H9 (cell line): ENCODE measurements at regions not wholly inside any gene's neighbourhood (a gene's known extent, or its start where the extent isn't known, plus 50 kb on each side); places are given as distances from the start of the nearest gene placed in this dataset.

ENCODE experiments used
- DNase-seq: peaks from one replicate; pipeline ENCODE4 v3.0.0-alpha.2; 2017
- H2AFZ ChIP-seq: one replicate; pipeline ENCODE4 v1.6.1; 2013; ENCODE audit warnings: mild to moderate bottlenecking, low read length, control low read depth, moderate library complexity
- H2AK5ac ChIP-seq: 2 replicates; pipeline ENCODE4 v1.6.1; 2013; ENCODE audit warnings: low read length, control low read depth, mixed read lengths; ENCODE audit not compliant: insufficient read length
- H2BK120ac ChIP-seq: one replicate; pipeline ENCODE4 v1.6.1; 2013; ENCODE audit warnings: low read depth, mild to moderate bottlenecking, low read length, control low read depth, inconsistent platforms; ENCODE audit not compliant: poor library complexity, severe bottlenecking
- H2BK12ac ChIP-seq: 2 replicates; pipeline ENCODE4 v1.6.1; 2013; ENCODE audit warnings: low read length, control low read depth, mixed read lengths, low read depth; ENCODE audit not compliant: insufficient read length
- H2BK15ac ChIP-seq: 2 replicates; pipeline ENCODE4 v1.6.1; 2013; ENCODE audit warnings: low read depth, low read length, control low read depth
- H2BK20ac ChIP-seq: one replicate; pipeline ENCODE4 v1.6.1; 2013; ENCODE audit warnings: low read depth, mild to moderate bottlenecking, low read length, control low read depth, inconsistent platforms; ENCODE audit not compliant: poor library complexity, severe bottlenecking
- H2BK5ac ChIP-seq: 2 replicates; pipeline ENCODE4 v1.6.1; 2013; ENCODE audit warnings: low read length, control low read depth, mixed read lengths; ENCODE audit not compliant: insufficient read length
- H3K14ac ChIP-seq: 2 replicates; pipeline ENCODE4 v1.6.1; 2013; ENCODE audit warnings: low read length, control low read depth; ENCODE audit not compliant: insufficient read depth
- H3K18ac ChIP-seq: 2 replicates; pipeline ENCODE4 v1.6.1; 2013; ENCODE audit warnings: low read depth, mild to moderate bottlenecking, mixed read lengths, low read length, control low read depth; ENCODE audit not compliant: insufficient read length
- H3K23ac ChIP-seq: 2 replicates; pipeline ENCODE4 v1.6.1; 2013; ENCODE audit warnings: low read length, control low read depth, mixed read lengths, low read depth; ENCODE audit not compliant: insufficient read length
- H3K23me2 ChIP-seq: 2 replicates; pipeline ENCODE4 v1.6.1; 2013; ENCODE audit warnings: low read depth, mild to moderate bottlenecking, mixed read lengths, low read length, control low read depth; ENCODE audit not compliant: insufficient read length, poor library complexity, severe bottlenecking
- H3K27ac ChIP-seq: 2 replicates; pipeline ENCODE4 v1.5.1; 2013; ENCODE audit warnings: low read length, control low read depth, mixed read lengths, low read depth; ENCODE audit not compliant: insufficient read length
- H3K27me3 ChIP-seq: 2 replicates; pipeline ENCODE4 v1.6.1; 2013; ENCODE audit warnings: low read length, control low read depth, inconsistent platforms; ENCODE audit not compliant: insufficient read depth
- H3K4ac ChIP-seq: 2 replicates; pipeline ENCODE4 v1.6.1; 2013; ENCODE audit warnings: low read depth, mild to moderate bottlenecking, control low read depth, inconsistent platforms, low read length, moderate library complexity
- H3K4me1 ChIP-seq: 2 replicates; pipeline ENCODE4 v1.6.1; 2013; ENCODE audit warnings: low read length, control low read depth, inconsistent platforms; ENCODE audit not compliant: insufficient read depth
- H3K4me2 ChIP-seq: 2 replicates; pipeline ENCODE4 v1.6.1; 2013; ENCODE audit warnings: low read length, control low read depth, mixed read lengths; ENCODE audit not compliant: insufficient read length, insufficient read depth
- H3K56ac ChIP-seq: 2 replicates; pipeline ENCODE4 v1.6.1; 2013; ENCODE audit warnings: low read depth, mild to moderate bottlenecking, mixed read lengths, low read length, control low read depth; ENCODE audit not compliant: insufficient read length
- H3K79me1 ChIP-seq: 2 replicates; pipeline ENCODE4 v1.6.1; 2013; ENCODE audit warnings: low read depth, mild to moderate bottlenecking, moderate library complexity, low read length, control low read depth, inconsistent platforms; ENCODE audit not compliant: insufficient read depth, poor library complexity, severe bottlenecking
- H3K79me2 ChIP-seq: 2 replicates; pipeline ENCODE4 v1.6.1; 2013; ENCODE audit warnings: low read length, control low read depth, inconsistent platforms; ENCODE audit not compliant: insufficient read depth
- H3K9ac ChIP-seq: 2 replicates; pipeline ENCODE4 v1.6.1; 2013; ENCODE audit warnings: low read length, control low read depth, mixed read lengths; ENCODE audit not compliant: insufficient read length; ENCODE audit errors: extremely low read depth
- H3K9me3 ChIP-seq: one replicate; pipeline ENCODE4 v1.6.1; 2013; ENCODE audit warnings: low read depth, low read length, inconsistent platforms; ENCODE audit not compliant: control insufficient read depth
- H3T11ph ChIP-seq: one replicate; pipeline ENCODE4 v1.6.1; 2013; ENCODE audit warnings: mild to moderate bottlenecking, low read length, control low read depth, inconsistent platforms
- H4K20me1 ChIP-seq: one replicate; pipeline ENCODE4 v1.6.1; 2013; ENCODE audit not compliant: control insufficient read depth, insufficient read length, insufficient read depth
- H4K5ac ChIP-seq: 2 replicates; pipeline ENCODE4 v1.6.1; 2013; ENCODE audit warnings: low read depth, mild to moderate bottlenecking, mixed read lengths, low read length, control low read depth; ENCODE audit not compliant: insufficient read length
- H4K8ac ChIP-seq: replicated peaks from 2 replicates; pipeline ENCODE4 v1.6.1; 2013; ENCODE audit warnings: low read length, control low read depth, mixed read lengths, low read depth; ENCODE audit not compliant: insufficient read length
- H4K91ac ChIP-seq: 2 replicates; pipeline ENCODE4 v1.6.1; 2013; ENCODE audit warnings: low read depth, mild to moderate bottlenecking, moderate library complexity, mixed read lengths, low read length, control low read depth; ENCODE audit not compliant: insufficient read length
- H3K27ac Mint-ChIP-seq, 3 experiments: 2 replicates in 2 of 3; 3 replicates in 1 of 3; pipeline ENCODE4 v1.8.0; 2020 to 2021; ENCODE audit warnings: mixed read lengths in 3 of 3, mild to moderate bottlenecking in 1 of 3, moderate library complexity in 1 of 3
- H3K27me3 Mint-ChIP-seq: 2 replicates; pipeline ENCODE4 v1.8.0; 2021; ENCODE audit warnings: low read depth, mild to moderate bottlenecking, moderate library complexity, mixed read lengths
- H3K36me3 Mint-ChIP-seq, 3 experiments: 2 replicates in 2 of 3; 3 replicates in 1 of 3; pipeline ENCODE4 v1.8.0; 2020 to 2021; ENCODE audit warnings: low read depth in 3 of 3, mixed read lengths in 3 of 3; ENCODE audit not compliant: insufficient read depth in 1 of 3
- H3K4me1 Mint-ChIP-seq, 2 experiments: 2 replicates each; pipeline ENCODE4 v1.8.0; 2020; ENCODE audit warnings: mixed read lengths in 2 of 2
- H3K4me3 Mint-ChIP-seq, 2 experiments: 2 replicates in 1 of 2; 3 replicates in 1 of 2; pipeline ENCODE4 v1.8.0; 2020 to 2021; ENCODE audit warnings: mild to moderate bottlenecking in 2 of 2, mixed read lengths in 2 of 2, moderate library complexity in 1 of 2
- H3K9me3 Mint-ChIP-seq, 2 experiments: 2 replicates in 1 of 2; 3 replicates in 1 of 2; pipeline ENCODE4 v1.8.0; 2020; ENCODE audit warnings: mild to moderate bottlenecking in 2 of 2, mixed read lengths in 2 of 2, moderate library complexity in 1 of 2
- WGBS: extraction: QIAGEN DNeasy Blood & Tissue Kit; methylation state at CpG from one replicate; pipeline ENCODE4 v1.1.7; 2013; ENCODE audit warnings: missing lambda C conversion rate, low lambda C conversion rate, mixed read lengths; ENCODE audit not compliant: insufficient read length; ENCODE audit errors: extremely low coverage; 5-methylcytosine and 5-hydroxymethylcytosine counted together
- TF ChIP-seq, protein P1 (sequence below): fragments of 200-600 bp; sonication (generic); conservative IDR thresholded peaks from 3 replicates; pipeline ENCODE4 v1.8.0; 2021; ENCODE audit warnings: antibody characterized with exemption, mild to moderate bottlenecking

DNA sequence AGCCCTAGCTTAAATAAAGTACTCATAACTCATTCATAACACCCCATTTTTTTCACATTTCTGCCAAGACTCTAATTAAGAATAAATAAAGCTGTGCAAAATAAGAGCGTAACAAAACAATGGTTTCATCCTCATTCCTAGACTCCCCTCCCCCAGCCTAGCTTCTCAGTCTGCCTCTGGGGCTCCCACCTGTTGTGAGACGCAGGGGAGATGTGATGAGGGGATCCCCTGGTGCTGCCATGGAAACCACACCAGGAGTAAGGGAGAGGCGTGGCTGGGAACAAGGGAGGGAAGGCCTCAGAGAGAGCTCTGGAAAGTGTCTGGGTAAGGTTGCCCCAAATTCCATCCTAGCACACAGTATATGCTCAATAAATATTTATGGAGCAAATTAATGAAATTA is 93.3 kb upstream of the USP29 start:
- H4K20me1 ChIP-seq = no peaks in the 10 kb centered on the region
- no peak overlapping the region for H3K18ac ChIP-seq
- H2BK12ac ChIP-seq = no peak overlapping the region
- H3K79me2 ChIP-seq = no peaks in the 10 kb centered on the region
- no peaks in the 10 kb centered on the region for H3K79me1 ChIP-seq
- H3K4me2 ChIP-seq = no peak overlapping the region
- H4K8ac ChIP-seq = no peak overlapping the region
- H3K4me1 ChIP-seq = no peaks in the 10 kb centered on the region
- no peak overlapping the region for H2AFZ ChIP-seq
- H3K4me3 Mint-ChIP-seq = no peak overlapping the region
- peaks cover 93 to 95% of the 10 kb centered on the region in 2 experiments for H3K9me3 Mint-ChIP-seq
- H3K23me2 ChIP-seq = no peaks in the 10 kb centered on the region
- H2BK120ac ChIP-seq = no peak overlapping the region
- no peaks in the 10 kb centered on the region for H3K4me1 Mint-ChIP-seq
- no CpG with 5 or more reads among the region's 3 CpGs for WGBS
- H3K14ac ChIP-seq = no peak overlapping the region
- H3K36me3 Mint-ChIP-seq = peaks cover 6 to 42% (median 8%) of the 10 kb centered on the region in 3 experiments; a peak in 5 of 7 replicates
- no peak overlapping the region for H2BK20ac ChIP-seq
- no peaks in the 10 kb centered on the region; the same call in 1 of the 2 replicates for H3K27me3 Mint-ChIP-seq
- H4K5ac ChIP-seq = no peak overlapping the region
- no peaks in the 10 kb centered on the region for H3K27me3 ChIP-seq
- H3K27ac Mint-ChIP-seq = no peak overlapping the region
- no peak overlapping the region for H2BK15ac ChIP-seq
- H3T11ph ChIP-seq = no peak overlapping the region
- H3K56ac ChIP-seq = no peak overlapping the region
- no peak overlapping the region for H2BK5ac ChIP-seq
- H3K9me3 ChIP-seq = peaks cover 84% of the 10 kb centered on the region
- no peak overlapping the region for H3K4ac ChIP-seq
- TF ChIP-seq, protein P1, sequence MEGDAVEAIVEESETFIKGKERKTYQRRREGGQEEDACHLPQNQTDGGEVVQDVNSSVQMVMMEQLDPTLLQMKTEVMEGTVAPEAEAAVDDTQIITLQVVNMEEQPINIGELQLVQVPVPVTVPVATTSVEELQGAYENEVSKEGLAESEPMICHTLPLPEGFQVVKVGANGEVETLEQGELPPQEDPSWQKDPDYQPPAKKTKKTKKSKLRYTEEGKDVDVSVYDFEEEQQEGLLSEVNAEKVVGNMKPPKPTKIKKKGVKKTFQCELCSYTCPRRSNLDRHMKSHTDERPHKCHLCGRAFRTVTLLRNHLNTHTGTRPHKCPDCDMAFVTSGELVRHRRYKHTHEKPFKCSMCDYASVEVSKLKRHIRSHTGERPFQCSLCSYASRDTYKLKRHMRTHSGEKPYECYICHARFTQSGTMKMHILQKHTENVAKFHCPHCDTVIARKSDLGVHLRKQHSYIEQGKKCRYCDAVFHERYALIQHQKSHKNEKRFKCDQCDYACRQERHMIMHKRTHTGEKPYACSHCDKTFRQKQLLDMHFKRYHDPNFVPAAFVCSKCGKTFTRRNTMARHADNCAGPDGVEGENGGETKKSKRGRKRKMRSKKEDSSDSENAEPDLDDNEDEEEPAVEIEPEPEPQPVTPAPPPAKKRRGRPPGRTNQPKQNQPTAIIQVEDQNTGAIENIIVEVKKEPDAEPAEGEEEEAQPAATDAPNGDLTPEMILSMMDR = no peak
- DNase-seq = no peak
- no peak overlapping the region for H2AK5ac ChIP-seq
- H3K27ac ChIP-seq = no peak overlapping the region
- no peak overlapping the region for H3K23ac ChIP-seq
- H3K9ac ChIP-seq = no peak overlapping the region
- H4K91ac ChIP-seq = no peak overlapping the region
